COR-L47 (cell line): ENCODE measurements at regions not wholly inside any gene's neighbourhood (a gene's known extent, or its start where the extent isn't known, plus 50 kb on each side); places are given as distances from the start of the nearest gene placed in this dataset.
"Not testable (repeated sequence)": the region's sequence is repeated elsewhere in the genome, so short reads cannot be mapped to it uniquely, and the experiment has no call there.

Source experiments
- DNase-seq: peaks from one replicate; lab custom pipeline; 2025; lab: John Stamatoyannopoulos, UW

DNA sequence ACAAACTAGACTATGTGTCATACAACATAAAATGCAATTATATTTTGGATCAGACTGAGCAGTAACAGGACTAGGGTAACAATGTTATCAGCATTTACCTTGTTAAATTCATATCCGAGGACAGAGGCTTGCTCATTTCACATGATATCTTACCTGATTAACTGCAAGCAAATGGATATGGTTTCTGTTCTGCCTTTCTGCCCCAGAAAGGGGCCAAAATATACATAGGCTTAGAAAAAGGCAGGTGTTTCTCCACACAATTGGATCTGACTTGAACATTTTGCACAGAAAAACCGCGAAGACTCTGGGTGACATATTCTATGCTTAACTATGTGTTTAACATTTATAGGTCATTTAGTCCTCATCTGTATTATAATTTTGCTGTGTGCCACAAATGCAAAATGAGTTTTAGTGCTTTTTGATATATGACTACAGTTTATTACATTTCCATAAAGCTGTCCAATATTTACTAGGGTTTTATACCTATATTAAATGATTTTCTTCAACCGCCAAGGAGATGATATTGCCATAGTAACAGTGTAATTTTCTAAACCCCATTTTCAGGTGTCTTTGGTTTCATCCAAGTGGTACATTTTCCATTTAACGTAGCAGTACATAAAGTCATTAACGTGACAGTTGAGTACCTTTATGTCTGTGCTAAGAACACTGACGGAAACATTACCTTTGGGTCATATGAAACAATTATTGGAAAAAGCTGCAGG, 249.3 kb upstream of the KRR1 start:
- no peak for DNase-seq

GRCh38 chr12:75759842-75760572, 248.6 kb upstream of the KRR1 start:
- DNase-seq, result no peak

GRCh38 chr12:75759196-75759595, 247.8 kb upstream of the KRR1 start:
- DNase-seq, result no peak

GRCh38 chr12:75756771-75757170, 245.4 kb upstream of the KRR1 start:
- DNase-seq, result no peak

GRCh38 chr12:75756111-75756510, 244.7 kb upstream of the KRR1 start:
- DNase-seq, result no peak

DNA sequence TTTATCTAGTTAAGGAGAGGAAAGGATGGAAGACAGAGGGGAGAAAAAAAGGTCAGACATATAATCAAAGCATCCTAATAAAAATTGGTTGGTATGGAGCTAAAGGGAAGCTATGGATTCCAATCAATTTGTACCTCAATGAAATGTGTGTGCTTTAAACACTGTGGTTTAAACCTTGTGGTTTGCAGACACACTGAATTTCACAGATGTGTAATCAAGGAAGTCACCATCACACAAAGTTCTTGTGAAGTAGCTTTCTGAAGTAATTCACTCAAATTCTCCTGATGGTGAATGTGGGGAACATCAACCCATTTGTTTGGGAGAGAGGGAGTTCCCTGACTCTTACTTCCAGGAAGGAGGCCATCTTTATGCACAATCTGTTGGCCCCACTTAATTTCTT, 243.3 kb upstream of the KRR1 start:
- DNase-seq, result no peak

DNA sequence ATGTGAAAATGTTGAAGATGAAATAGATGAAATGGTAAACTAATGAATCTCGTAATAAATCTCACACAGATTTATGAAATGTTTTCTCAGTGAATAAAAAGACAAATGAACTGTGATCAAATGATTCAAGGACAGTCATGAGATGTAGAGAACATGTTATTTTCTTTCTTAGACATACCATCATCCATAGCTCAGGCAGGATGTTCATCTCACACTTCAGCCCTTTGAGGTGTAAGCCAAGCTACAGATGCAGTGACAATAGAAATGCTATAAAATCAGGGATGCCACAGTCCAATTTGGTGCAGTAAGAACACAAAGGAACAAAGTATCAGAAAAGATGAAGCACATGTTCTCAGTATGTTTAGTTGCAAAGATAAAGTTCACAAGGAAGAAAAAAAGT, 242.7 kb upstream of the KRR1 start:
- DNase-seq, result no peak

DNA sequence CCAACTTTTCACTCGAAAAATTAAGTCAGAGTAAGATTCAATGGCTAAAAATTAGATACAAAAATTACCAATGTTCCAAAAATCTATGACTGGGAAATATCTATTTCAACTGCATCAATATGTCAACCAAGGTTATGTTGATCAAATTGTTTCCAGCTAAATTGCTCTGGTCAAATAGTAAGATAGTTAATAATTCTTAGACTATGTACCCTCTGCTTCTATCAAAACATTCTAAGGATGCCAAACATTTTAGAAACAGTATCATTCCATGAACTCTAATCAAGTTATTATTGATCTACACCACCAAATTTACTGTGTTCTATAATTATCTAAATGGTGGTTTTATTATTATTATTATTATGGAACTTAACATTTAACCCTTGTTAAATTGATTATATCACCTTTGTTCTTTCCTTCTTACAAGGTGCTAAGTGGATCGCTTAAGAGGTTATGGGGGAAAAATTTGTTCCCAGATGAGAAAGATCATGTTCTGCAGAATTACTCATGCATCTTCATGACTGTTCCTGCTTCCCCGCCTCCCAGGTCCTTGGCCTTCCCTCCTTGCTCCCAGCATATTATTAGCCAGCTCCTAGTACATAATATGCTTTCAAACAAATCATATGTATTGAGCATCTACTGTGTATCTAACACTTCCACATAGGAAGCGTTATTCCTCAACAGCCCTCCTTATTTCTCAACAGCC, 240.5 kb upstream of the KRR1 start:
- DNase-seq, result no peak

DNA sequence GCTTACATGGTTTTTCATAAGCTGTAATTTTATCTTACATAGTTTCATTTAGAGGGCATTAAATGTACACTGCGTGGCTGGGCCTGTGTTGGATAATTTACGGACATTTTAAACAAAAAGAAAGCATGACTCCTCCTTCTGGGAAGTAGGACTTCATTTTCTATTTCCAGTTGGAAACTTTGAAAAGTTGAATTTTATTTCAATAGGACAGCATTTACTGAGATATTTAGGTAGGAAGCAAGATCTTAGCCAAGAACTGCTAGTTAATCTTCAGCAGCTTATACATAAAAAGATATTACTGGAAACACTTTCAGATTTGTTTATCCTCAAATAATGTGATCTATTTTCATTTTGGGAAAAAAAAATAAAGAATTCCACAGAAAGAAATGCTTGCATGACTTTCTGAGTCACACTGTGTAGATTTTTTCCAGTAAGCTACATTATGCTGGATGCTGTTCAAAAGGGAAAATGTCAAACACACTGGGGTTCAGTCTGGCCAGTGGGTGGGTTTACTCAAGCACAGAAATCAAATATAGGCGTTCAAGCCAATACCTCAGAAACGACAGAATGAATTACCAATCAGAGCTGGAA, 239.4 kb upstream of the KRR1 start:
- no peak for DNase-seq

DNA sequence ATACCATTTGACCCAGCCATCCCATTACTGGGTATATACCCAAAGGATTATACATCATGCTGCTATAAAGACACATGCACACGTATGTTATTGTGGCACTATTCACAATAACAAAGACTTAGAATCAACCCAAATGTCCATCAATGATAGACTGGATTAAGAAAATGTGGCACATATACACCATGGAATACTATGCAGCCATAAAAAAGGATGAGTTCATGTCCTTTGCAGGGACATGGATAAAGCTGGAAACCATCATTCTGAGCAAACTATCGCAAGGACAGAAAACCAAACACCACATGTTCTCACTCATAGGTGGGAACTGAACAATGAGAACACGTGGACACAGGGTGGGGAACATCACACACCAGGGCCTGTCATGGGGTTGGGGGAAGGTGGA, 237.6 kb upstream of the KRR1 start:
- DNase-seq, result not testable (repeated sequence)

- DNase-seq, result no peak
Measured at GRCh38 chr12:75748136-75748535, 236.7 kb upstream of the KRR1 start.

DNA sequence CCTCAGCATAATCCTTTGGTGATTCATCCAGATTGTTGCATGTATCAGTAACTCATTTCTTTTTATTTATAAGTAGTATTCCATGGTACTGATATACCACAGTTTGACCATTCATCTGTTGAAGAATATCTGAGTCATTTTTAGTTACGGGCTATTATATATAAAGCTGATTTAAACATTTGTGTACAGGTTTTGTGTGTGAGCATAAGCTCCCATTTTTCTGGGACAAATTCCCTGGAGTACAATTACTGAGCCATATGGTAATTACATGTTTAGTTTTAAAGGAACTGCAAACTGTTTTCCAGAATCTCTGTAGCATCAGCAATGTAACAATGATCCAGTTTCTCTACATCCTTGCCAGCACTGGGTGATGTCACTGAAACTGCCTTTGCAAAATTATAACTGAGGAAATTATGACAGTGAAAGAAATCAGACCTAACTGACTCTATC, 236.2 kb upstream of the KRR1 start:
- DNase-seq, result no peak

DNA sequence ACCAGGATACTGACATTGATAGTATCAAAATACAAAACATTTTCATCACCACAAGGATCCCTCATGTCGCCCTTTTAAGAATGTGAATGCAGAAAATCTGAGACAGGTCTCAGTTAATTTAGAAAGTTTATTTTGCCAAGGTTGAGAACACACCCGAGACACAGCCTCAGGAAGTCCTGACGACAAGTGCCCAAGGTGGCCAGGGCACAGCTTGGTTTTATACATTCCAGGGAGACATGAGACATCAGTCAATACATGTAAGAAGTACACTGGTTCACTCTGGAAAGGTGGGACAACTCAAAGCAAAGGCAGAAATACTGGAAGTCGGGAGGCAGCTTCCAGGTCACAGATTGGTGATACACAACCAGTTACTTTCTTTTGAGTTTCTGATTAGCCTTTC, 235.2 kb upstream of the KRR1 start:
- no peak for DNase-seq

GRCh38 chr12:75744607-75745256, 233.3 kb upstream of the KRR1 start:
- no peak for DNase-seq

DNA sequence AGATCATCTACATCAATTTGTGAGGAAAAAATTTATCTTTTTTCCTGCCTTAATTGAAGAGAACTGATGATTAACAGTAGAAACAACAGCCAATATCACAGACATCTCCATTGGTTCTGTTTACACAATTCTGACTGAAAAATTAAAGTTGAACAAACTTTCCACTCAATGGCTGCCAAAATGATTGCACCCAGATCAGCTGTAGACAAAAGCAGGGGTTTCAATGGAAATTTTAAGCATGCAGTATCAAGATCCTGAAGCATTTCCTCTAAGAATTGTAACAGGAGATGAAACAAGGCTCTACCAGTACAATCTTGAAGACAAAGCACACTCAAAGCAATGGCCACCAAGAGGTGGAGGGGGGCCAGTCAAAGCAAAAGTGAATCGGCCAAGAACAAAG, 231.6 kb upstream of the KRR1 start:
- no peak for DNase-seq

- DNase-seq, result no peak
Measured at GRCh38 chr12:75742048-75742447, 230.6 kb upstream of the KRR1 start.

GRCh38 chr12:75739912-75740311, 228.5 kb upstream of the KRR1 start:
- DNase-seq, result no peak

DNA sequence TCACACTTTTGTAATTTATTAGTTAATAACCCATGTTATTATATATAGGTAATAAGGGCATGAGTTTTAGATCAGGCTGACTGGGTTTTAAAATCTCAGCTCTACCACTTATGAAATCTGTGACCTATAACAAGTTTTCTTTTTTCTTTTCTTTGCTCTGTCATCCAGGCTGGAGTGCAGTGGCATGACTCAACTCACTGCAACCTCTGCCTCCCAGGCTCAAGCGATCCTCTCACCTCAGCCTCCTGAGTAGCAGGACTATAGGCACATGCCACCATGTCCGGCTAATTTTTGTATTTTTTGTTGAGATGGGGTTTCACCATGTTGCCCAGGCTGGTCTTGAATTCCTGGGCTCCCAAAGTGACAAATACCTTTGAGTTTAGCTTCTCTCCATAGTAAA, 227.7 kb upstream of the KRR1 start:
- DNase-seq, result not testable (repeated sequence)

GRCh38 chr12:75738486-75738885, 227.1 kb upstream of the KRR1 start:
- no peak for DNase-seq

DNA sequence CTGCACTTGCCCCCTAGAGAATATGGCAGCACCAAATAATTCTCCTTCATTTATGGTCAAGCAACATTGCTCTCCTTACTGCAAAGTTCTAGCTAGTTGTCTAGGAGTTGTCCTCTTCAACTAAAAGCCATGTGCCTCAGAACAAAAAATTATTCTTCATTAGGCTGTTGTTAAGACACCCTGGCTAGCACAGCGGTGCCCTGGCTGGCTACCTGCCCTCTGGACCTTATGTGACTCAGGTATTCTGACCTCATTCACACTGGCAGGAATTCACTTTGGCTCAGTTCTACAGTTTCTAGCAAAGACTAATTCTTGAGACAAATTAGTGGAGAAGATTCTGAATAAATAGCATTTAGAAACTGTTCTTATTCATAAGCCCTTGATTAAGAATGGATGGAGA, 224.4 kb upstream of the KRR1 start:
- DNase-seq, result no peak

GRCh38 chr12:75728826-75729225, 217.4 kb upstream of the KRR1 start:
- DNase-seq, result no peak

- DNase-seq, result no peak
Measured at GRCh38 chr12:75727577-75727976, 216.2 kb upstream of the KRR1 start.
